GM19035 (cell line): ENCODE measurements at regions not wholly inside any gene's neighbourhood (a gene's known extent, or its start where the extent isn't known, plus 50 kb on each side); places are given as distances from the start of the nearest gene placed in this dataset.

Experiments used
- ATAC-seq: cut with Tn5 transposase; IDR thresholded peaks from one replicate; pipeline ENCODE4 v1.9.1; 2021; ENCODE audit not compliant: unreplicated experiment

- no peak for ATAC-seq
Observed at GRCh38 chr16:79543219-79543618, 57.3 kb downstream of the MAF start.

- no peak for ATAC-seq
Observed at GRCh38 chr16:79542237-79542774, 58.2 kb downstream of the MAF start.

- ATAC-seq, result no peak
Observed at GRCh38 chr16:79540825-79541595, 59.5 kb downstream of the MAF start.

- ATAC-seq, result no peak
Observed at GRCh38 chr16:79537584-79537983, 63.0 kb downstream of the MAF start.

- no peak for ATAC-seq
Observed at GRCh38 chr16:79536958-79537357, 63.6 kb downstream of the MAF start.

GRCh38 chr16:79535130-79535529, 65.4 kb downstream of the MAF start:
- no peak for ATAC-seq

- no peak for ATAC-seq
Observed at GRCh38 chr16:79534143-79534542, 66.4 kb downstream of the MAF start.

GRCh38 chr16:79533292-79533691, 67.2 kb downstream of the MAF start:
- ATAC-seq, result no peak

- ATAC-seq, result no peak
Observed at GRCh38 chr16:79532785-79533184, 67.8 kb downstream of the MAF start.

- ATAC-seq, result no peak
Observed at GRCh38 chr16:79532273-79532672, 68.3 kb downstream of the MAF start.

GRCh38 chr16:79528338-79528737, 72.2 kb downstream of the MAF start:
- no peak for ATAC-seq

GRCh38 chr16:79523971-79524370, 76.6 kb downstream of the MAF start:
- ATAC-seq, result no peak

- no peak for ATAC-seq
Observed at GRCh38 chr16:79519448-79519847, 81.1 kb downstream of the MAF start.

GRCh38 chr16:79517156-79517555, 83.4 kb downstream of the MAF start:
- ATAC-seq, result no peak

- ATAC-seq, result no peak
Observed at GRCh38 chr16:79510879-79511278, 89.7 kb downstream of the MAF start.

- ATAC-seq, result no peak
Observed at GRCh38 chr16:79509906-79510305, 90.6 kb downstream of the MAF start.

GRCh38 chr16:79509211-79509631, 91.3 kb downstream of the MAF start:
- no peak for ATAC-seq

GRCh38 chr16:79508294-79508693, 92.2 kb downstream of the MAF start:
- ATAC-seq, result no peak

GRCh38 chr16:79505344-79505743, 95.2 kb downstream of the MAF start:
- no peak for ATAC-seq

GRCh38 chr16:79503511-79503910, 97.0 kb downstream of the MAF start:
- ATAC-seq, result no peak

- ATAC-seq, result no peak
Observed at GRCh38 chr16:79501446-79501845, 99.1 kb downstream of the MAF start.

- no peak for ATAC-seq
Observed at GRCh38 chr16:79500866-79501265, 99.7 kb downstream of the MAF start.

- no peak for ATAC-seq
Observed at GRCh38 chr16:79500286-79500685, 100.3 kb downstream of the MAF start.
